CD4-positive, alpha-beta T cell (primary cell): ENCODE measurements at regions not wholly inside any gene's neighbourhood (a gene's known extent, or its start where the extent isn't known, plus 50 kb on each side); places are given as distances from the start of the nearest gene placed in this dataset.

Experiments
- ATAC-seq: fragments of 200-7000 bp; cut with Tn5 transposase; one replicate; pipeline ENCODE4 v1.10.0; 2022; ENCODE audit warnings: mild to moderate bottlenecking; ENCODE audit not compliant: poor library complexity
- CTCF ChIA-PET: fragments of 350-600 bp; sonication (Branson Sonifier 250); formaldehyde crosslinking; loops from one replicate; lab custom pipeline; 2021; ENCODE audit warnings: antibody characterized with exemption, inconsistent platforms; lab: Charles Lee
- POLR2A ChIA-PET: fragments of 350-600 bp; sonication (Branson Sonifier 250); formaldehyde crosslinking; loops from one replicate; lab custom pipeline; 2021; ENCODE audit warnings: antibody characterized with exemption, inconsistent platforms; lab: Charles Lee
- DNase-seq, 14 experiments: peaks; one replicate each; pipeline ENCODE4 v3.0.0-alpha.2; 2013 to 2020; ENCODE audit warnings: mixed read lengths in 2 of 14
- H3K27ac ChIP-seq, 2 donors: one replicate each; pipeline versions ENCODE4 v1.5.1 to v1.7.0; 2013; ENCODE audit warnings: low read length in 2 of 2, low read depth in 1 of 2, mild to moderate bottlenecking in 1 of 2
- H3K27me3 ChIP-seq, 2 experiments: 1 replicate in 1 of 2; 2 replicates in 1 of 2; pipeline versions ENCODE4 v1.6.1 to v1.7.0; 2013; ENCODE audit warnings: low read length in 2 of 2, control low read depth in 1 of 2, mild to moderate bottlenecking in 1 of 2, moderate library complexity in 1 of 2; ENCODE audit not compliant: insufficient read depth in 2 of 2, control insufficient read depth in 1 of 2
- H3K36me3 ChIP-seq: one replicate; pipeline ENCODE4 v1.6.1; 2013; ENCODE audit warnings: low read length, control low read depth; ENCODE audit not compliant: insufficient read depth
- H3K4me1 ChIP-seq: one replicate; pipeline ENCODE4 v1.6.1; 2013; ENCODE audit warnings: low read length, control low read depth; ENCODE audit not compliant: insufficient read depth
- H3K4me3 ChIP-seq: one replicate; pipeline ENCODE4 v1.5.1; 2013; ENCODE audit warnings: mild to moderate bottlenecking, low read length, moderate library complexity
- H3K9me3 ChIP-seq, 2 experiments: 1 replicate in 1 of 2; 2 replicates in 1 of 2; pipeline versions ENCODE4 v1.6.1 to v1.7.0; 2013; ENCODE audit warnings: low read length in 2 of 2, mild to moderate bottlenecking in 2 of 2, control low read depth in 1 of 2, moderate library complexity in 1 of 2; ENCODE audit not compliant: control insufficient read depth in 1 of 2, insufficient read depth in 1 of 2
- H3K27ac Mint-ChIP-seq: one replicate; pipeline ENCODE4 v1.8.0; 2020; ENCODE audit warnings: mixed read lengths
- H3K27me3 Mint-ChIP-seq: one replicate; pipeline ENCODE4 v1.8.0; 2021; ENCODE audit warnings: mixed read lengths
- H3K36me3 Mint-ChIP-seq: one replicate; pipeline ENCODE4 v1.8.0; 2021; ENCODE audit warnings: low read depth, mixed read lengths
- H3K4me1 Mint-ChIP-seq: one replicate; pipeline ENCODE4 v1.8.0; 2021; ENCODE audit warnings: low read depth, mixed read lengths
- H3K4me3 Mint-ChIP-seq: one replicate; pipeline ENCODE4 v1.8.0; 2020; ENCODE audit warnings: mild to moderate bottlenecking, mixed read lengths
- H3K9me3 Mint-ChIP-seq: one replicate; pipeline ENCODE4 v1.8.0; 2020; ENCODE audit warnings: mixed read lengths
- intact Hi-C, 2 experiments: fragments of 100-400 bp; cut with DNase I in 1 of 2; cut with micrococcal nuclease in 1 of 2; formaldehyde crosslinking; loops; one replicate each; pipeline versions ENCODE4 v1.15.1 to v1.9.0; 2023 to 2025; cut with DNase I, micrococcal nuclease
- TF ChIP-seq, protein P1 (sequence below): fragments of 200-600 bp; IDR thresholded peaks from one replicate; pipeline ENCODE4 v1.8.0; 2022; ENCODE audit warnings: antibody characterized with exemption, mild to moderate bottlenecking

- H3K4me3 Mint-ChIP-seq = no peak overlapping the region
- Histone ChIP-seq H3K27ac (no peak overlapping the region), H3K4me1 (no peaks in the 10 kb centered on the region), H3K36me3 (no peaks in the 10 kb centered on the region), H3K4me3 (no peak overlapping the region), H3K9me3 (no peaks in the 10 kb centered on the region), H3K27me3 (no peaks in the 10 kb centered on the region)
- intact Hi-C loops = no loop called here
- H3K27ac Mint-ChIP-seq = no peak overlapping the region
- H3K9me3 Mint-ChIP-seq = peaks cover 11% of the 10 kb centered on the region
- DNase-seq = no peak
- H3K4me1 Mint-ChIP-seq = no peaks in the 10 kb centered on the region
- no peaks in the 10 kb centered on the region for H3K27me3 Mint-ChIP-seq
- CTCF ChIA-PET = no interaction called here
- ATAC-seq = no peak
- TF ChIP-seq, protein P1, sequence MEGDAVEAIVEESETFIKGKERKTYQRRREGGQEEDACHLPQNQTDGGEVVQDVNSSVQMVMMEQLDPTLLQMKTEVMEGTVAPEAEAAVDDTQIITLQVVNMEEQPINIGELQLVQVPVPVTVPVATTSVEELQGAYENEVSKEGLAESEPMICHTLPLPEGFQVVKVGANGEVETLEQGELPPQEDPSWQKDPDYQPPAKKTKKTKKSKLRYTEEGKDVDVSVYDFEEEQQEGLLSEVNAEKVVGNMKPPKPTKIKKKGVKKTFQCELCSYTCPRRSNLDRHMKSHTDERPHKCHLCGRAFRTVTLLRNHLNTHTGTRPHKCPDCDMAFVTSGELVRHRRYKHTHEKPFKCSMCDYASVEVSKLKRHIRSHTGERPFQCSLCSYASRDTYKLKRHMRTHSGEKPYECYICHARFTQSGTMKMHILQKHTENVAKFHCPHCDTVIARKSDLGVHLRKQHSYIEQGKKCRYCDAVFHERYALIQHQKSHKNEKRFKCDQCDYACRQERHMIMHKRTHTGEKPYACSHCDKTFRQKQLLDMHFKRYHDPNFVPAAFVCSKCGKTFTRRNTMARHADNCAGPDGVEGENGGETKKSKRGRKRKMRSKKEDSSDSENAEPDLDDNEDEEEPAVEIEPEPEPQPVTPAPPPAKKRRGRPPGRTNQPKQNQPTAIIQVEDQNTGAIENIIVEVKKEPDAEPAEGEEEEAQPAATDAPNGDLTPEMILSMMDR = no peak
- POLR2A ChIA-PET = no interaction called here
- H3K36me3 Mint-ChIP-seq = no peaks in the 10 kb centered on the region
Measured at GRCh38 chr18:40653682-40654081, 1301.4 kb upstream of the PIK3C3 start.

- H3K27ac ChIP-seq = no peak overlapping the region
- H3K27ac Mint-ChIP-seq = no peak overlapping the region
- no peaks in the 10 kb centered on the region for H3K4me1 Mint-ChIP-seq
- H3K36me3 ChIP-seq = no peaks in the 10 kb centered on the region
- H3K36me3 Mint-ChIP-seq = no peaks in the 10 kb centered on the region
- DNase-seq (no peak), ATAC-seq (no peak)
- no peaks in the 10 kb centered on the region for H3K27me3 Mint-ChIP-seq
- H3K9me3 Mint-ChIP-seq = peaks cover 11% of the 10 kb centered on the region
- intact Hi-C loops = no loop called here
- no peaks in the 10 kb centered on the region for H3K9me3 ChIP-seq
- POLR2A ChIA-PET = no interaction called here
- TF ChIP-seq, protein P1 = no peak
- no peak overlapping the region for H3K4me3 ChIP-seq
- H3K4me3 Mint-ChIP-seq = no peak overlapping the region
- H3K4me1 ChIP-seq = no peaks in the 10 kb centered on the region
- CTCF ChIA-PET = no interaction called here
- H3K27me3 ChIP-seq = no peaks in the 10 kb centered on the region
Measured at GRCh38 chr18:40652321-40652720, 1302.7 kb upstream of the PIK3C3 start.

DNA sequence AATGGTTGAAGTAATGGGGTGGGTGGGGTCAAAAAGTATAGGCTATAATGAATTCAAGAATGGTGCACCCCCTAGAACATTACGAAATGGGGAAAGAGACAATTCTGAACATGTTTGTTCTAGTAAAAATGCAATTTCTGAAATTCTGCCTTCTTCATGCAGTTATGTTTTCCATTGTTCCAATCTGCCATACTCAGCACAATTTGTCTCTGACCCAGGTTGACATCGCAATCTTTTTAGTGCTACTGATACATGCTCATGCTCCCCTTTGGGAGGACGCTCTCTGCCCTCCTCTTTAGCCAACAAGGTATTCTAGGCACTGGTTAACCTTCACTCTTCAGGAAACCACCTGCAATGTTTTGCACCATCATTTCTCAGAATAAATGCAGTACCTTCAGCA is 1303.9 kb upstream of the PIK3C3 start:
- H3K27me3 ChIP-seq = no peaks in the 10 kb centered on the region
- H3K9me3 ChIP-seq = no peaks in the 10 kb centered on the region
- H3K36me3 ChIP-seq = no peaks in the 10 kb centered on the region
- ChIA-PET POLR2A (no interaction called here), CTCF (no interaction called here)
- no peaks in the 10 kb centered on the region for H3K4me1 ChIP-seq
- H3K27ac ChIP-seq = no peak overlapping the region
- TF ChIP-seq, protein P1 = no peak
- H3K27ac Mint-ChIP-seq = no peak overlapping the region
- peaks cover 11% of the 10 kb centered on the region for H3K9me3 Mint-ChIP-seq
- H3K4me1 Mint-ChIP-seq = no peaks in the 10 kb centered on the region
- H3K4me3 Mint-ChIP-seq = no peak overlapping the region
- no peaks in the 10 kb centered on the region for H3K36me3 Mint-ChIP-seq
- no peak for ATAC-seq
- no peaks in the 10 kb centered on the region for H3K27me3 Mint-ChIP-seq
- intact Hi-C loops = no loop called here
- DNase-seq = no peak
- H3K4me3 ChIP-seq = no peak overlapping the region
